Hepatocyte (in vitro differentiated cells): ENCODE measurements at regions not wholly inside any gene's neighbourhood (a gene's known extent, or its start where the extent isn't known, plus 50 kb on each side); places are given as distances from the start of the nearest gene placed in this dataset.

Experiments used
- DNase-seq: peaks from one replicate; pipeline ENCODE4 v3.0.0-alpha.2; 2016; ENCODE audit warnings: low spot score
- H2AFZ ChIP-seq: fragments of 200-600 bp; sonication (generic); 2 replicates; pipeline ENCODE4 v1.6.0; 2016; ENCODE audit warnings: antibody characterized with exemption, mild to moderate bottlenecking
- H3K27ac ChIP-seq: fragments of 200-600 bp; sonication (generic); 2 replicates; pipeline ENCODE4 v1.5.1; 2016; ENCODE audit warnings: mild to moderate bottlenecking
- H3K27me3 ChIP-seq: fragments of 200-600 bp; sonication (generic); 2 replicates; pipeline ENCODE4 v1.6.1; 2016
- H3K36me3 ChIP-seq: fragments of 200-600 bp; sonication (generic); replicated peaks from 2 replicates; pipeline ENCODE4 v1.5.1; 2016; ENCODE audit warnings: low read depth; ENCODE audit not compliant: insufficient read depth
- H3K4me1 ChIP-seq: fragments of 200-600 bp; sonication (generic); 2 replicates; pipeline ENCODE4 v1.5.1; 2016; ENCODE audit warnings: mild to moderate bottlenecking, moderate library complexity; ENCODE audit not compliant: insufficient read depth
- H3K4me2 ChIP-seq: fragments of 200-600 bp; sonication (generic); 2 replicates; pipeline ENCODE4 v1.6.0; 2016
- H3K4me3 ChIP-seq: fragments of 200-600 bp; sonication (generic); 2 replicates; pipeline ENCODE4 v1.5.1; 2016; ENCODE audit warnings: mild to moderate bottlenecking
- H3K79me2 ChIP-seq: fragments of 200-600 bp; sonication (generic); 2 replicates; pipeline ENCODE4 v1.6.0; 2017; ENCODE audit warnings: mild to moderate bottlenecking
- H3K9me2 ChIP-seq: fragments of 200-600 bp; sonication (generic); replicated peaks from 2 replicates; pipeline ENCODE4 v1.6.0; 2017; ENCODE audit warnings: mild to moderate bottlenecking; ENCODE audit not compliant: insufficient read depth
- H3K9me3 ChIP-seq: fragments of 200-600 bp; sonication (generic); 2 replicates; pipeline ENCODE4 v1.5.1; 2016; ENCODE audit warnings: low read depth, mild to moderate bottlenecking
- H4K20me1 ChIP-seq: fragments of 200-600 bp; sonication (generic); 2 replicates; pipeline ENCODE4 v1.6.0; 2016; ENCODE audit warnings: mild to moderate bottlenecking; ENCODE audit not compliant: insufficient read depth, poor library complexity, severe bottlenecking
- CTCF ChIP-seq: fragments of 200-600 bp; sonication (generic); IDR thresholded peaks from 2 replicates; pipeline ENCODE4 v1.5.1; 2016; ENCODE audit warnings: antibody characterized with exemption, mild to moderate bottlenecking; ENCODE audit not compliant: poor library complexity
- EZH2 ChIP-seq: fragments of 200-600 bp; sonication (generic); IDR thresholded peaks from 2 replicates; pipeline ENCODE4 v1.6.1; 2016; ENCODE audit warnings: antibody characterized with exemption, mild to moderate bottlenecking, borderline replicate concordance
- EZH2phosphoT487 ChIP-seq: fragments of 200-600 bp; sonication (generic); IDR thresholded peaks from one replicate; pipeline ENCODE4 v1.6.1; 2018; ENCODE audit warnings: antibody characterized with exemption, mild to moderate bottlenecking, low read depth, moderate library complexity; ENCODE audit not compliant: unreplicated experiment, severe bottlenecking
- WGBS: methylation state at CpG from one replicate; pipeline ENCODE4 v1.1.6; 2016; ENCODE audit warnings: low lambda C conversion rate; ENCODE audit errors: missing lambda C conversion rate; 5-methylcytosine and 5-hydroxymethylcytosine counted together

- Histone ChIP-seq H3K36me3 (no peaks in the 10 kb centered on the region), H3K9me3 (no peaks in the 10 kb centered on the region), H3K27ac (no peak overlapping the region), H3K79me2 (no peaks in the 10 kb centered on the region), H3K9me2 (no peaks in the 10 kb centered on the region), H3K4me3 (no peak overlapping the region), H3K4me2 (no peak overlapping the region), H4K20me1 (no peaks in the 10 kb centered on the region), H3K27me3 (no peaks in the 10 kb centered on the region), H2AFZ (no peak overlapping the region), H3K4me1 (no peaks in the 10 kb centered on the region)
- no peak for DNase-seq
- WGBS, result 68% methylated on average over 5 of the region's 5 CpGs
- TF ChIP-seq EZH2 (no peak), EZH2phosphoT487 (no peak), CTCF (no peak)
Measured at GRCh38 chr10:33921970-33922605, 587.6 kb upstream of the NRP1 start.

GRCh38 chr10:33920351-33920750 lies 585.9 kb upstream of the NRP1 start:
- DNase-seq, result no peak
- H4K20me1 ChIP-seq, result no peaks in the 10 kb centered on the region
- WGBS, result 88% methylated on average over 1 of the region's 1 CpG
- H3K4me2 ChIP-seq, result no peak overlapping the region
- H3K79me2 ChIP-seq, result no peaks in the 10 kb centered on the region
- H3K9me3 ChIP-seq, result no peaks in the 10 kb centered on the region
- no peaks in the 10 kb centered on the region for H3K9me2 ChIP-seq
- H2AFZ ChIP-seq, result no peak overlapping the region
- no peak overlapping the region for H3K27ac ChIP-seq
- no peak overlapping the region for H3K4me3 ChIP-seq
- H3K4me1 ChIP-seq, result no peaks in the 10 kb centered on the region
- no peaks in the 10 kb centered on the region for H3K36me3 ChIP-seq
- H3K27me3 ChIP-seq, result no peaks in the 10 kb centered on the region
- TF ChIP-seq CTCF, result no peak
- TF ChIP-seq EZH2phosphoT487, result no peak
- TF ChIP-seq EZH2, result no peak

- Histone ChIP-seq H3K9me3 (no peaks in the 10 kb centered on the region), H3K36me3 (no peaks in the 10 kb centered on the region), H3K27ac (no peak overlapping the region), H4K20me1 (no peaks in the 10 kb centered on the region), H3K9me2 (no peaks in the 10 kb centered on the region), H2AFZ (no peak overlapping the region), H3K4me1 (no peaks in the 10 kb centered on the region), H3K79me2 (no peaks in the 10 kb centered on the region), H3K4me3 (no peak overlapping the region), H3K4me2 (no peak overlapping the region), H3K27me3 (no peaks in the 10 kb centered on the region)
- WGBS, result 83% methylated on average over 1 of the region's 1 CpG
- no peak for TF ChIP-seq CTCF
- no peak for TF ChIP-seq EZH2phosphoT487
- no peak for TF ChIP-seq EZH2
- no peak for DNase-seq
Measured at GRCh38 chr10:33919244-33919643, 584.8 kb upstream of the NRP1 start.
